ENCODE measurements at regions not wholly inside any gene's neighbourhood (a gene's known extent, or its start where the extent isn't known, plus 50 kb on each side); places are given as distances from the start of the nearest gene placed in this dataset.

- TF ChIP-seq POLR2AphosphoS5 (IDR thresholded peaks at IDR 0.05; ENCODE audit: low read depth, low read length) (no peak), POLR2A (IDR thresholded peaks at IDR 0.05; ENCODE audit: low read depth, low read length) (no peak)
These were observed 245.5 kb downstream of the BRD1 start for GRCh38 chr22:49582181-49582580.

Measured in GM12891 (cell line).